ENCODE measurements at regions not wholly inside any gene's neighbourhood (a gene's known extent, or its start where the extent isn't known, plus 50 kb on each side); places are given as distances from the start of the nearest gene placed in this dataset.

- H4K20me1 ChIP-seq (ENCODE audit: insufficient read depth, low read length, poor library complexity, severe bottlenecking) = no peaks in the 10 kb centered on the region
- H3K79me2 ChIP-seq (ENCODE audit: insufficient read depth, low read length) = no peaks in the 10 kb centered on the region
- H3K9ac ChIP-seq (ENCODE audit: low read depth, low read length, poor library complexity, severe bottlenecking) = no peak overlapping the region
- no peak overlapping the region for H3K4me2 ChIP-seq (ENCODE audit: low read depth, low read length, poor library complexity, severe bottlenecking)
- H3K27me3 ChIP-seq (ENCODE audit: insufficient read depth, low read length, poor library complexity, severe bottlenecking) = no peaks in the 10 kb centered on the region
- H3K4me1 ChIP-seq (ENCODE audit: insufficient read depth, low read length, poor library complexity, severe bottlenecking) = no peaks in the 10 kb centered on the region
- H3F3A ChIP-seq (ENCODE audit: low read depth) = no peaks in the 10 kb centered on the region
- no peaks in the 10 kb centered on the region for H3K36me3 ChIP-seq (ENCODE audit: insufficient read depth, low read length)
- no peaks in the 10 kb centered on the region for H3K9me2 ChIP-seq (replicated peaks; ENCODE audit: low read depth, low read length)
- H3K4me3 ChIP-seq (ENCODE audit: low read length, poor library complexity, severe bottlenecking) = no peak overlapping the region
- H3K9me3 ChIP-seq (ENCODE audit: insufficient read depth, low read depth, low read length) = no peaks in the 10 kb centered on the region
- H2AFZ ChIP-seq (ENCODE audit: low read length) = no peak overlapping the region
- no peak for TF ChIP-seq EZH2phosphoT487 (IDR thresholded peaks at IDR 0.05; ENCODE audit: borderline replicate concordance)
- TF ChIP-seq CTCF (conservative IDR thresholded peaks at IDR 0.05; ENCODE audit: low read length) = no peak
These were observed 136.8 kb upstream of the LPCAT1 start for GRCh38 chr5:1660511-1660910.

- H3K79me2 ChIP-seq (ENCODE audit: insufficient read depth, low read length) = no peaks in the 10 kb centered on the region
- no peak for TF ChIP-seq EZH2phosphoT487 (IDR thresholded peaks at IDR 0.05; ENCODE audit: borderline replicate concordance)
- no peak for TF ChIP-seq CTCF (conservative IDR thresholded peaks at IDR 0.05; ENCODE audit: low read length)
- H3K27me3 ChIP-seq (ENCODE audit: insufficient read depth, low read length, poor library complexity, severe bottlenecking) = no peaks in the 10 kb centered on the region
- H4K20me1 ChIP-seq (ENCODE audit: insufficient read depth, low read length, poor library complexity, severe bottlenecking) = no peaks in the 10 kb centered on the region
- no peak overlapping the region for H3K4me3 ChIP-seq (ENCODE audit: low read length, poor library complexity, severe bottlenecking)
- H3K9me2 ChIP-seq (replicated peaks; ENCODE audit: low read depth, low read length) = no peaks in the 10 kb centered on the region
- H3K9ac ChIP-seq (ENCODE audit: low read depth, low read length, poor library complexity, severe bottlenecking) = no peak overlapping the region
- no peaks in the 10 kb centered on the region for H3K9me3 ChIP-seq (ENCODE audit: insufficient read depth, low read depth, low read length)
- no peaks in the 10 kb centered on the region for H3K36me3 ChIP-seq (ENCODE audit: insufficient read depth, low read length)
- no peaks in the 10 kb centered on the region for H3K4me1 ChIP-seq (ENCODE audit: insufficient read depth, low read length, poor library complexity, severe bottlenecking)
- no peak overlapping the region for H2AFZ ChIP-seq (ENCODE audit: low read length)
- H3F3A ChIP-seq (ENCODE audit: low read depth) = no peaks in the 10 kb centered on the region
- no peak overlapping the region for H3K4me2 ChIP-seq (ENCODE audit: low read depth, low read length, poor library complexity, severe bottlenecking)
These were observed 136.2 kb upstream of the LPCAT1 start for GRCh38 chr5:1660001-1660400.

GRCh38 chr5:1659100-1659981 lies 135.6 kb upstream of the LPCAT1 start:
- Histone ChIP-seq H3K4me1 (ENCODE audit: insufficient read depth, low read length, poor library complexity, severe bottlenecking) (no peaks in the 10 kb centered on the region), H4K20me1 (ENCODE audit: insufficient read depth, low read length, poor library complexity, severe bottlenecking) (no peaks in the 10 kb centered on the region), H3K36me3 (ENCODE audit: insufficient read depth, low read length) (no peaks in the 10 kb centered on the region), H3K4me2 (ENCODE audit: low read depth, low read length, poor library complexity, severe bottlenecking) (no peak overlapping the region), H3K9me2 (replicated peaks; ENCODE audit: low read depth, low read length) (no peaks in the 10 kb centered on the region), H3K79me2 (ENCODE audit: insufficient read depth, low read length) (no peaks in the 10 kb centered on the region), H3K4me3 (ENCODE audit: low read length, poor library complexity, severe bottlenecking) (no peak overlapping the region), H3K9me3 (ENCODE audit: insufficient read depth, low read depth, low read length) (no peaks in the 10 kb centered on the region), H3F3A (ENCODE audit: low read depth) (no peaks in the 10 kb centered on the region), H3K27me3 (ENCODE audit: insufficient read depth, low read length, poor library complexity, severe bottlenecking) (no peaks in the 10 kb centered on the region), H3K9ac (ENCODE audit: low read depth, low read length, poor library complexity, severe bottlenecking) (no peak overlapping the region), H2AFZ (ENCODE audit: low read length) (no peak overlapping the region)
- no peak for TF ChIP-seq EZH2phosphoT487 (IDR thresholded peaks at IDR 0.05; ENCODE audit: borderline replicate concordance)
- no peak for TF ChIP-seq CTCF (conservative IDR thresholded peaks at IDR 0.05; ENCODE audit: low read length)
